GM18909 (cell line): ENCODE measurements at regions not wholly inside any gene's neighbourhood (a gene's known extent, or its start where the extent isn't known, plus 50 kb on each side); places are given as distances from the start of the nearest gene placed in this dataset.

Source experiments
- ATAC-seq: cut with Tn5 transposase; IDR thresholded peaks from one replicate; pipeline ENCODE4 v1.9.1; 2021; ENCODE audit warnings: mild to moderate bottlenecking; ENCODE audit not compliant: unreplicated experiment, poor library complexity

GRCh38 chr2:15034246-15034645 is 401.7 kb downstream of the LRATD1 start:
- no peak for ATAC-seq

- ATAC-seq: no peak
These were observed 402.3 kb downstream of the LRATD1 start for GRCh38 chr2:15034860-15035259.

DNA sequence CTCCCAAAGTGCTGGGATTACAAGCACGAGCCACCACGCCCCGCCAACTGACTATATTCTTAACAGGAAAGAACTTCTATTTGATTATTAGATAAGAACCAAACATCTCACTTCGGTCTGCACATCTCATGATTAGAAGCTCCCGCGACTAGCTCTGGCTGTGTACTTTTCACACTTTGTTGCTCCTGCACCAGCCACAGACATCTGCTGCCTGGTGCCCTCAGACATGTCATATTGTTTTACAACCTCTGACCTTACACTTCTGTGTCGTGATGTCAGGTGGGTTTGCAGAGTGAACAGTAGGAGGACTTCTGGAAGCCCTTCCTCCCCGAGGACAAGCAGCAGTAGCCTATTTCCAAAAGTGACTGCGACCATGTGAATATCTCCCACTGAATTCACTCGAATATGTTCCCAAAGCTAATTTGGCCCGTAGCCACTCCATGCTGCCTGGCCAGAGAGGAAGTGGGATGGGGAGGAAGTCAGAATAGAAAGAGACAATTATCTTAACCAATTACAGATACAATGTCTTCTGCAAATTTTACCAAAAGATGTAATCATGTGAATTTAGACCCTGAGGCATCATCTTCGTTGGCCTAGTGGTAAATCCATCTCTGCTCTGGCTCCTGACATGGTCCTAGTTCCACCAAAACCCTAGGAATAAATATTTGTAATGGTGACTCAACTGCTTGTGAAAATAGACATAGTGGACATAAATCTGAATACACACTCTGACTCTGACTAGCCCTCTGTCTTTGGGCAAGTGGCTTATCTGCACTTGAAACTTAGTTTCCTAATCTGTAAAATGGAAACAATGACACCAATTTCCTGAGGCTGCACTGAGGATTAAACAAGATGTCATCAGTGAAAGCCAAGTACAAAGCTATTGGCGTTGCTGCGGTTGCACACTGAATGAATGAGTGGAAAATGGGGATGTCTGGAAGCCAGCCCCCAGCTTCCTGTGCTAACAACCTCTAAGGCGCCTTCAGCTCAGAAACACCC is 406.1 kb downstream of the LRATD1 start:
- ATAC-seq: no peak

GRCh38 chr2:15040429-15041084 is 408.0 kb downstream of the LRATD1 start:
- no peak for ATAC-seq

- no peak for ATAC-seq
These were observed 408.9 kb downstream of the LRATD1 start for GRCh38 chr2:15041429-15041837.

GRCh38 chr2:15042801-15043217 is 410.3 kb downstream of the LRATD1 start:
- ATAC-seq: no peak

DNA sequence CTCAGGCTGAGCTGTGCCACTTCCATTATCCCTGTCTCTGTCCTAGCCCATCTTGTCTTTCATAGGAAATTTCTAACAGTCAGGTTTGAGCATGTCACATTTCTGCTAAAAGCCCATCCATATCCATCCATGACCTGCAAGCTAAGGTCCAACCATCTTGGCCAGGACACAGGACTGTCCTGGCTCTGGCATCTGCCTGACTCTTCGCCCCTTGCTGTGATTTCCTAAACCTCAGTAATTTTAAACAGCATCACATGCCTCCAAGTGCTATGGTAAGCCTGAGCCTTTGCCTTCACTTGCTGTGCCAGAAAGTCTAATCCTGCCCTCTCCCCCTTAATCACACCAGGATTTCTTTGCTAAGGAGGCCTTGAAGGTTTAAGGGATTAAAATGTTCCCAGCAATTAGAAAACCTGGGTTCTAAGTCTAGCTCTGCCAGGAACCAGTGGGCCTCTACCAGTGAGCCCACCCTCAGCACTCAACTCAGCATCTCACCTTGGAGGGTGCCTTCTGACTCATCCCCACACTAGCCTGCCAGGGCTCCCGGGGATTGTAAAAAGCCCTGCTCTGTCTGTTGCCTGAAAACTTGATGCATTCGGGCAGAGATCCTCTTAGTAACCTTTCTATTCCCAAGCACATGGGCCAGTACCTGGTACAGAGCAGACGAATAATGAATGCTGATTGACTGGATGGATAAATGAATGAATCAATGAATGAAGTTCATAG is 411.0 kb downstream of the LRATD1 start:
- no peak for ATAC-seq

DNA sequence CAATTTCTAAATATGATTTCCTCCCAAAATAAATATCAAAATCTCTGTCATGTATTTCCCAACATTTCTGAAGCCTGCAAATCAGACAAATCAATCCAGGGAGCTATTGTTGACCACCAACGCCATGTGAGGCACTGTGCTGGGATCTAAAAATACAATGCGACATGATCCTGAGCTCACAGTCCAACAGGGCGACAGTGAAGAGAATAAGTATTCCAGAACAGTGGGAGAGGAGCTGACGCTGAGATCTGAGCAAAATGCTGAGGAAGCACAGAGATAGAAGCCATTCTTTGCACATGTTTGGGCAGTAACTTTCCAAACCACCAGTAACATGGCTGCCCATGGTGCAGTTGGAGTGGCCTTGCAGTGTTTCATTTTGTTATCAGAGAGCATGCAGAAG is 412.5 kb downstream of the LRATD1 start:
- no peak for ATAC-seq

DNA sequence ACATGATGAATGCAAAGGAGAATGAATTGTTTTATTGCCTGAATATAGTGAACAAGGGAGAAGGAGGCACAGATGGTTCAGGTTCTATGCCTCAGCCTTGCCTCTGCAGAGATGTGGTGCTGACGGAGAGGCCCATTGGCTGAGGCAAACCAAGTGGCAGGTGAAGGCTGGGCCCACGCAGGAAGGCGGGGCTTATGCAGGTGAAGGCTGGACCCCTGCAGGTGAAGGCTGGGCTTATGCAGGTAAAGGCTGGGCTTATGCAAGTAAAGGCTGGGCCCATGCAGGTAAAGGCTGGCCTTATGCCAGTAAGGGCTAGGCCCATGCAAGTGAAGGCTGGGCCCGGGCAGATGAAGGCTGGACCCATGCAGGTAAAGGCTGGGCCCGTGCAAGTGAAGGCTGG is 414.7 kb downstream of the LRATD1 start:
- no peak for ATAC-seq

DNA sequence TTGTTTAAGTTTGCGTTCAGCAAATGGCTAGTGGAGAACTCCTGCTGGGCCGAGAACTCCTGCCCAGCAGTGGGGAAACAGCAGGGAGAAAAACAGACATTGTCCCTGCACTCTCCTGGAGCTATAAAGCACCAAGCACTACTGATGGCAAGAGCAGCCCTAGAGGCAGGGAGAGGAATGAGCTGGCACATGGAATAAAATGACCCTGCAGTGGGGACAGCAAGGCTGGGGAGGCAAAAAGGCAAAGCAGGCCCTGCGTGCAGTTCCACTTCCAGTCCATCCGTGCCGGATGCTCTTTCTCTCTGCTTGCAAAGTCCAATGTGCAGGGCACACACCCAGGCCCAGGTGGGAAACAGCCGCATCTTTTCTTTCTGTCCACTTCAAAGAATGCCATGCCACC is 415.5 kb downstream of the LRATD1 start:
- ATAC-seq: no peak

GRCh38 chr2:15049096-15049993 is 416.8 kb downstream of the LRATD1 start:
- no peak for ATAC-seq

DNA sequence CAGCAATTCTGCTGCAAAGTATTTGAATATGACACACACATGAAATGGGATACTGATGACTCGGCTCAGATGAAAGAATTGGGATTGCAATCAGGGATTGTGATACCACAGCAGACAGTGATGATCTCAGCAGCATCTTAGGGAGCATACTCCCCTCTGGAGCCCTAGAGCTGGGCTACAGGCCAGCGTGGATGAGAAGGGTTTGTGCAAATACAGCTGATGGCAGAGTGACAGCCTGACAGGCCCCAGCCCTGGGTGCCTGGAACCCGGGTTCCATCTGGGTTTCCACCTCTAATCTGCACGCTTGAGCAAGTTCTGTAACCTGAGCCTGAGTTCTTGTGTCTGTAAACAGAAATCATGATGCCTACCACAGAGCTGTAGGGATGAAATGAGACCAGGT is 418.0 kb downstream of the LRATD1 start:
- ATAC-seq: no peak

- ATAC-seq: no peak
These were observed 421.0 kb downstream of the LRATD1 start for GRCh38 chr2:15053542-15053941.

DNA sequence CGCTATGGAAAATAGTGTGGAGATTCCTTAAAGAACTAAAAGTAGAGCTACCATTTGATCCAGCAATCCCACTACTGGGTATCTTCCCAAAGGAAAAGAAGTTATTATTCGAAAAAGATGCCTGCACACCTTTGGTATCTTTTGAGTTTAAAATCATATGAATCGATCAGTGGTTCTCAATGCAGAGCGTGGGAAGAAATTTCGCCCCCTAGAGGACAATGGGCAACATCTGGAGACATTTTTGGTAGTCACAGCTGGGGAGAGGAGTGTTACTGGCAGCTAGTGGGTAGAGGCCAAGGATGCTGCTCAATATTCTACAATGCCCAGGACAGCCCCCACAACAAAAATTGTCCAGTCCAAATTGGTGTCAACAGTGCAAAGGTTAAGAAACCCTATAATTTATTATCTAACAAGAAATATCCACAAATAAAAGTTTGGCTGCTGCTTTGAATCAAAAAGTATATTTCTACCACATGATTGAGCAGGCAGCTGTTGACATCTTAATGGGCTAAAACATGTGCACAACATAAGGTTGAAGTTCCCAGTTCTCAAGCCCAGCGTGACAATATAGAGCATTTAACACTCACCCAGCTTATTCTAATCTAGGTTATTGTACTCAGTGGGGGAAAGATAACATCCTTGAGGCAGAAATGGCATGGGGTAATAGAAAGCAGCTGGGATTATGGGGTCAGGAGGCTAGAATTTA is 425.7 kb downstream of the LRATD1 start:
- ATAC-seq: peak; percentile 69

DNA sequence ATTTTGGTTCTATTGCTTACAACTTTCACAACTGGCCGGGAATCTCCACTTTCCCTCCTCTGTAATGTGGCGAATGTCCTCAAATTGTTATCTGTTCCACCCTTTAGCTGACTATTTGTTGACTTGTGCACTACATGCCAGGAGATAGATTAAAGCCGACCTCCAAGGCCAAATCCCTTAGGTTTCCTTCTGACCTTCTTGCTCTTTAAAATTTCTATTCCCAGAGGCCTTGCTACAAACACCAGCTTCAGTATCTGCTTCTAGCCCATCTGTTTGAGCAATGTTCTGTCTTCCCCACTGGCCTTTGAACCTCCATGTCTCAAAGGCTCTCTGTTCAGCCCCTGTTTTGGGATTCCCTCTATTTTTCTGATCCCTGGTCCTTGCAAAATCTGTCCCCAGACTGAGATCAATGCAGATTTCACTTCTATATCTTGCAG is 426.2 kb downstream of the LRATD1 start:
- ATAC-seq: no peak

- ATAC-seq: no peak
These were observed 427.5 kb downstream of the LRATD1 start for GRCh38 chr2:15059870-15060512.

GRCh38 chr2:15061268-15061667 is 428.8 kb downstream of the LRATD1 start:
- ATAC-seq: no peak

- ATAC-seq: no peak
These were observed 433.6 kb downstream of the LRATD1 start for GRCh38 chr2:15066138-15066537.

- no peak for ATAC-seq
These were observed 436.6 kb downstream of the LRATD1 start for GRCh38 chr2:15069149-15069548.
